D341Med (cell line): ENCODE measurements at regions not wholly inside any gene's neighbourhood (a gene's known extent, or its start where the extent isn't known, plus 50 kb on each side); places are given as distances from the start of the nearest gene placed in this dataset.
"Not testable (repeated sequence)": the region's sequence is repeated elsewhere in the genome, so short reads cannot be mapped to it uniquely, and the experiment has no call there.

ENCODE experiments used
- DNase-seq: peaks from one replicate; pipeline ENCODE4 v3.0.0; 2012; ENCODE audit warnings: low spot score

DNA sequence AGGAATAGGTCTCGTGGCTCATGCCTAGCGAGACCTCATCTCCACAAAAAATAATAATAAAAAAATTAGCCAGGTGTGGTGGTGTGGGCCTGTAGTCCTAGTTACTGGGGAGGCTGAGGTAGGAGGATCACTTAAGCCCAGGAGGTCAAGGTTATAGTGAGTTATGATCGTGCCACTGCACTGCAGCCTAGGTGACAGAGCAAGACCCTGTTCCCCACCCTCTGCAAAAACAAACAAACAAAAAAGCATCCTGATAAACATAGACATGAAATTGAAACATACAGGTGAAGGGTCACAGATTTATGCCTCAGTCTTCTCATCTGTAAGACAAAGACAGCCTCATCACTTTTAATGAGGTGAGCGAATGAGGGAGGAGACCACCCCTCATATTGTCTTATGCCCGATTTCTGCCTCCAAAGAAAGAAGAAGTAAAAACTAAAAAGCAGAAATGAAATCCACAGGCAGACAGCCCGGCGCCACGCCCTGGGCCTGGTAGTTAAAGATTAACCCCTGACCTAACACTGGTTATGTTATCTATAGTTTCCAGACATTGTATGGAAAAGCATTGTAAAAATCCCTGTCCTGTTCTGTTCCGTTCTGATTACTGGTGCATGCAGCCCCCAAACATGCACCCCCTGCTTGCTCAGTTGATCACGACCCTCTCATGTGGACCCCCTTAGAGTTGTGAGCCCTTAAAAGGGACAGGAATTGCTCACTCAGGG lies 138.5 kb downstream of the OR2B2 start:
- DNase-seq: not testable (repeated sequence)

DNA sequence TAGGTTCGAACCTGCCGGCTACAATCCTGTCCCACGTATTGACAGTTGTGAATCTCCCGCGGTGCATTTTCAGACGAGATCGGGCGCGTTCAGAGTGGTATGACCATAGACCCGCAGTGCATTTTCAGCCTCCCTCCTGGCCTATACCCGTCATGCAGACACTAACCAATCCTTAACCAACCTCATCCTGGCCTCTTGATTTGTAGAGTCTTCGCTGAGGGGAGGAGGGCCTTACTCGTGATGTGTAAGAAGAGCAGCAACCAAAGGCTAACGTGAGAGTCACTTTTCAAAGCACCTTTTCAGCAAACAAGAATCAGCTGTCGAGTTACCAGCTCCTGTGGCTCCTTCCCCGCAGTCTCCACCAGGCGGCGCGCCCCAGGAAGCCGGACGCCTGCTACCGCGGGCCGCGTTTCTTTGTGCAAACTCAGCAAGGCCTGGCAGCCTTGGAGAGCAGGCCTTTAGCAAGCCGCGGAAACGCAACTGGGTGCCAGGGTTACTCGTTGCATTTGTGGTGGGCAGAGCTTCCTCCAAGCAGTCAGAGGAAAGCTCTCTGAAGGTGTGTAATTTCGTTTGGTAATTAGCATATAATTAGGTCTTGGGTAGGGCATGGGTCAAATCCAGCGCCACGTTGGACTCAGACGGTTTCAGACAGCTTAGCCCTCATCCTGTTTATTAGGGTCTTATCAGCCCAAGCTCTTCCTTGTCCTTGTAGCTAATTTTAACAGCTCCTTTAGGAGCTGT lies 139.8 kb downstream of the OR2B2 start:
- DNase-seq: peak; percentile 90

DNA sequence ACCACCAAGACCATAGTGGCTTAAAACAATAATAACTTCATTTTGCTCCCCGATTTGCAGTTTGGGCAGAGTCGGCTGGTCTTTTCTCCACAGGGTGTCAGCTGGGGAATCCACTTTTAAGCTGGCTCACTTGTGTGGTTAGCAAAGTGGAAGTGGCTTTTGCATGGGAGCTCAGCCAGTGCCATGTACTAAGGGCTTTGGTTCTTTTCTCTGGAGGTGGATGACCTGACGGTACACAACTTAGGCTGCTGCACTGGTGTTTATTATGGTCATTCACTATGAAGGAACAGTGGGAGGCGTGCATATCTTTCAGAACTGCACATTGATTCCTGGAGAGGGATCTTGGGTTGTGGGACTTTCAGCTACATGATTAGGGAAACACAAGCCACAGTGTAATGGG lies 141.0 kb downstream of the OR2B2 start:
- no peak for DNase-seq

DNA sequence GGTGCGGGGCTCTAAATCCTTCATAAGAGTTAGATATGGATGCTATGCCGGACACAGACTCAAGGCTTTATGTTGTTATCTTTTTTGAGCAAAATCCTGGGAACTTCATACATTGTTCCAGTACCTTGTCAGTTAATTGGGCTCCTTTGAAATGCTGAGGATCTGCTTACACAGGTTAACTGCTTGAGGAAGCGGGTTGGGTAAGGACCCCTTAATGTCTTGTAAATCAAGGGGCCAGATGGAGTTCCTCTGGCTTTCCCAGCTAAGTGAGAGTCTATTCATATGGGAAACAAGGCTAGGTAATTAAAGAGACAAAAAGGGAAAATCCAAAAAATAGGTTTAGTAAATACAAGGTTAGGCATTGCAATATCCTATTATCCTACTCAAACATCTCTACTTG lies 141.5 kb downstream of the OR2B2 start:
- DNase-seq: no peak

DNA sequence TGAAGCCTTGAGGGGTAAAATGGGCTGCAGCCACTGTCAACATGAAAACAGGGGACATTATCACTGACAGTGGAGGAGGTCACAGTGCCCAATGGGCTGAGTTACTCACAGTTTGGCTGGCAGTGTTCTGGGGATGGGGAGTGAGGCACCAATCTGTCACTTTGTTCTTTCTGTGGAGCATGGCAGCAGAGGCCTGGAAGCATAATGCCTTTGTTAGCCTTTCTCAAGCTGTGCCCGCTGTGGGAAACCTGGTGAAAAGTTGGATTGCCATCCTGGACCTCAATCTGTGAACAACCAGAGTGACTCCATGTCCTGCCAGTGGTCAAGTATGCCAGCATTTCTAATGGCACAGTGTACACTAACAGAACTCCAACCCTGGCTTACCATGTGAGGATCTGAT lies 143.6 kb downstream of the OR2B2 start:
- DNase-seq: no peak

DNA sequence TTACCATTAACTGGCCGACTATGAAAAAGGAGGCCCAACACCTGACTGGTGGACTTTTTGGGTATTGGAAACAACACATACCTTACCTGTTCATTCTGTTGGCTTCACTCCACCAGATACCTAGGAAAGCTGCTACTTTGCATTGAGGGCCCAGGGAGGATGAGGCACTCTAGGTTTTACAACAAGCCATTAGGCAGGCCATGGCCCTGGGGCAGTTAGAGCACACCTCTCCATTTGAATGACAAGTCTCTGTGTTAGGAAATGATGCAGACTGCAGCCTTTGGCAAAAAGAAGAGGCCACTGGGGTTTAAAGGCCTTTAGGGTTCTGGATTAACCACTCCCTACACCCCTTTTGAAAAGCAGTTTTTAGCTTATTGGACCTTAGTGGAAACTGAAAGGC lies 144.3 kb downstream of the OR2B2 start:
- DNase-seq: no peak

DNA sequence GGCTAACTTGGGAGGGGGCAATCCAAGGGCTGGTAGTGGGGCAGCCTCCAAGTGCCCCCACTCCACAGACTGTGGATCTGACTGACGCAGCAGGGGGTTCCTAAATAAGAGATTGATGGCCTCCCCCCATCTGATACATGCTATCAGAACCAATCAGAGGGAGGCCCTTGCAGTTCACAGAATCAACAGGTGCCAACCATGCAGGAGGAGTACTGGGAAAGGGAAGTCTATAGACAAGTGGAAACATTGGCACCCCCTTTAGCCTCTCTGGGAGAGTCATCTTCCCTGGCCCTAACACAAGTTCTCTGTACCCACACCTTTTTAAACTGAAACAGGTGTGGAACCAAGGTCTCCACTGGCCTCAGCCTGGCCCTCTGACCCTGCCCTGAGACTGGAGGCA lies 145.8 kb downstream of the OR2B2 start:
- DNase-seq: no peak

DNA sequence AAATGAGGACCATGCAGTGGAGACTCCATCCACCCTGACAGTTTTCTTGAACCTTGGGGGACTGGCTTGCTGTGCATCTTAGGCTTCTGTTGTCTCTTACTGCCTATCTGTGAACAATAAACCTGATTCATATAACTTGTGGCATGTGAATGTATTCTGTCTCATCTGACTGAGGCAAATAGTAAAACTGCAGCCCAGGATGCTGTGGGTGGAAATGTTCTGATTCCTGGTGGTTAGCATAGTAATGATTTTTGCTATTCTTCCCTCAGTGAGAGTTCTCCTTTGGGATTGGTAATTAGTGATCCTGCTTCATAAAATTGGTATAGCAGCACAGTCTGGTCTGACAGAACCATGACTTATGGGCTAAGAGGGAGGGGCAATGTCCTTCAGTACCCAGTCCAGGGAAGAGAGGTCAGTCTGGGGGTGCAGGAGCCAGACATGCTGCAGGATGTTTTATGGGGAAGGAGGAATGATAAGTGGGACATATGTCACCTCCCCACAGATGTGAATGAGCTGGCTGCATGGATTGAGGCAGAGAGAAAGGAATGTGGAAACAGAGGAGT lies 147.1 kb downstream of the OR2B2 start:
- DNase-seq: no peak

DNA sequence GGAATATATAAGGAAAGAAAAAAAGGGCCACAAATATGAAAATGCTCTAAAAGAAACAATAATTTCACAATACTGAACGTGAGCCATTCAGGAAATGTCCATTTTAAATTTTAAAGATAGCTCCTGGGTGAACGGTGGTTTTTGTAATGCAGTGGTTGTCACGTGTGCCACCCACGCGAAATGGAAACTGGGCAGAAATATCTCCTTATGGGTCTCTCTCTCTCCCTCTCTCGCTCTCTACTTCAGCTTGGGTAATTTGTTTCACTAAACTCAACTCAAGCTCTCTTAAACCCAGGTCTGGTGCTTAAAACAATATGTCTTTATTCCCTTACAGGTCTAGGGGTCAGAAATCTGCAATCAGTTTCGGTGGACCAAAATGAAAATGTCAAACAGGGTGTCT lies 150.8 kb downstream of the OR2B2 start:
- no peak for DNase-seq

DNA sequence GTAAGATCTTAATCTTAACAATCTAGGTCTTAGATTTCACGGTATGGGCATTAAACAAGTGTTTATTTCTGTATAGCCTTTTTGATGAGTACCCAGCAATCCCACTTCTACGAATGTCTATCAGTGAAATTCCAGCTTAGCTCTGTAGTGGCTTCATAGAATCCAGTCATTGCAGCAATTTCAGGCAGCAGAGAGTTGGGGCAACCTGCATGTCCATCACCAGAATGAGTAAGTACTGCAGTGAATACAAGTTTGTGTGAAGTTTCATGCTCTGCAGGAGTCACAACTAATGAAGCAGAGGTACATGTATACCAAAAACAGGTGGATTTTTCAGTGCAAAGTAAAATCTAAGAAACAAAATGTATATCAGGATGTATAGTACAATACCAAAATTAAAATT lies 151.7 kb downstream of the OR2B2 start:
- DNase-seq: no peak

DNA sequence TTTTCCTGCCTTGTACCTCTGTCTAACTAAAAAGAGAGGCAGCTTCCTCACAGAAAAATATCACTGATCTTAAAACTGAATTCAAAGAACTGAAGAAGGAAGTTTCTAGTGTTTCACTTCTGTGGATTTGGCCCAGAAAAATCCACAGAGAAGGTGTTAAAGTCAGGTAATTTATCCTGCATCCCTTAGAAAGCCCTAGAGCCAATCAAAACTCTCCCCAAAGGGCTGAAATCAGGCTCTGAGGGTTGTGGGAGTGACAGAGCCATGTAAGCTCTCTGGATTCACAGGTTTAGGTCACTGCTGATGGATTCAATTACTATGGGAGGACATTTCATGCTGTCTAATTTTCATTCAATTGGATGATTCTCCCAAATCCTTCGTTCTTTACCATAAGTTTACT lies 152.3 kb downstream of the OR2B2 start:
- no peak for DNase-seq

DNA sequence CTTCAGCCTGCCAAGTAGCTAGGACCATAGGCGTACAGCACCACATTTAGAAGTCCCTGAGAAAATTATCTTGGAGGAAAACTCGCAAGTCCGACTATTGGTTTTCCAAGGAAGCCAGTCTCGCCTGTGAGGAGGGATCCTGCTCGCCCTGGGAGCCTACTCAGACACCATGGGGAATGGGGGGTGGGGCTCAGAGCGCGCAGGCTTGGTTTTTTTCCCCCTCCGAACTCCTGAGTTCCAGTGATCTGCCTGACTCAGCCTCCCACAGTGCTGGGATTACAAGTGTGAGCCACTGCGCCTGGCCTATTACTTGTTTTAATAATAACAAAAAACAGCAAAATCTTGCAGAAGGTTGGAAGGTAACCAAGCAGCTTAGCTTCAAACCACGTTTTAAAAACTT lies 153.7 kb downstream of the OR2B2 start:
- no peak for DNase-seq

DNA sequence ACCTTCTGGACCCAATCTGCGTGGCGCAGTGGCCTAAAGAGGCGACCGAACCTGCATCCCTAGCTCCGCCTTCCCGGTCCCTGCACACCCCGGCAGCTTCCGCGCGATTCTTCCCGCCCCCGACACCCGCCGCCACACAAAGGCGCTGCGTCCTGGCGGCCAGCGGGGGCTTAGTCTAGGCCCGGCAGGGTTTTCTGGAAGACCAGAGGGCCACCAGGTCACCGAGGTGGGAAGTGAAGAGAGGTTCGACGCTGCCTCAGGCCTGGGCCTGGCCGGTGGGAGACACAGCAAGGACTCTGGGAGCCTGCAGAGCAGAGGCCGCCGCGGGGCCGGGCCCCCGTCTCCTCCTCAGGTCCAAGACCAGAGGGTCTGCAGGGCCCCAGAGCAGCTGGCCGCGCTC lies 154.9 kb downstream of the OR2B2 start:
- DNase-seq: no peak

DNA sequence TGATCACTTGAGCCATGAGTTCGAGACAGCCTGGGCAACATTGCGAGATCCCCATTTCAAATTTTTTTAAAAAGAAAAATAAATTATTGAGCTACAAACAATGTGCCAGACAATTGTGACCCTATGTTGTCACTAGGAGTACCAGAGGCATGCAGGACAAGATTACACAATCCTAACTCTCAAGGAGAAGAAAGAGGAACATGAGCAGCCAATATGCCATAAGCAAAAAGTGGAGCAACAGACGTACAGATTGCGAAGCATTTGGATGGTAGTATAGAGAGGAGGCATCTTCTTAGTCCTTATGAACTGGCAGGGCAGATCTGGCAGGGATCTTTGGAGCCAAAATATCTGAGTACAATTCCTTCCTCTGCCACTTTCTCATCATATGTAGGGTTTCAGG lies 156.4 kb downstream of the OR2B2 start:
- no peak for DNase-seq

DNA sequence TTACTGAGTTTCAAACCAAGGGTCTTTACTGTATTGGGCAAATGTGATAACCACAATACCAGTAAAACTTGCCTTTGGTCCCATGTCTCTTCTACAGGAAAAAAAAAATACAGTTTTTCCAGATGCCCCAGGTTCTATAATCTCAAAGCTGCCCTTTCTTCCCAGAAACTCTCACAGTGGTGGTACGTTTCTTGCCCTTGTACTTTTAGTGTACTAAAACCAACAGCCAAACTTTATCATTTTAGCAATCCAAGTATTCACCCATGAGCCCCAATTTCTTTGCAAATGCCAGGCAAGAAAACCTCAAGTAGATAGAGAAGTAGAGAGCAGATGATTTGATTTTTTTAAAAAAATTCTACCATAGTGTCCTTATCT lies 157.8 kb downstream of the OR2B2 start:
- DNase-seq: no peak

DNA sequence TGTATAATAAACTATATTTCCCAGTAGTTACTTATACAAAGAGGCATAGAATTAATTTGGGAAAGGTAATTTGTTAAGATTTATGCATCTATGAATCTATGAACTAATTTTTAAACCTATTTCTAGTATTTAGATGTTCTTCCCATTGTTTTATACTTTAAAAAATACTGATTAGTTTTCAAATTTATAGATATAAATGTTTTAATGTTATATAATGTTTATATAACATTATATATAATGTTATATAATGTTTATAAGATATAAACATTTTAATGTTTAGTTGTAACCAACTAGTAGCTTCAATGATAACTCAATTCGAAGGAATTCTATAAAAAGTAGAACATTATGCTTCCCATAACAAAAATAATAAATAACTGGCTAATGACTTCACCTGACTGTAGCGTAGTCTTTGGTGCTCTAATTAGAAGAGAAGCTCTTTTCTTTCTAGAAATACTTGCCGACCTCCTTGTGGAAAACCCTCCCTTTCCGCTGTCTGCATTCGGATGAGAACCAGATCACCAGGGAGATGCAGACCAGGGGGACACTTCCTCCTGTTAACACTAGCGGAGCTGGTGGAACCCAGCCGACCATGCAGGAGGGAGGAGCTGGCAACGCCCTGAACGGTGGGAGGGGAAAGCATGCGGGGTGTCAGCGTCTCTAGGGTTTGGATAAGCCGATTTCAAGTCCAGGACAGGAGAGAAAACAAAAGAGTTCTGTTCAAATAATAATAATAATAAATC lies 158.4 kb downstream of the OR2B2 start:
- DNase-seq: peak; percentile 89

DNA sequence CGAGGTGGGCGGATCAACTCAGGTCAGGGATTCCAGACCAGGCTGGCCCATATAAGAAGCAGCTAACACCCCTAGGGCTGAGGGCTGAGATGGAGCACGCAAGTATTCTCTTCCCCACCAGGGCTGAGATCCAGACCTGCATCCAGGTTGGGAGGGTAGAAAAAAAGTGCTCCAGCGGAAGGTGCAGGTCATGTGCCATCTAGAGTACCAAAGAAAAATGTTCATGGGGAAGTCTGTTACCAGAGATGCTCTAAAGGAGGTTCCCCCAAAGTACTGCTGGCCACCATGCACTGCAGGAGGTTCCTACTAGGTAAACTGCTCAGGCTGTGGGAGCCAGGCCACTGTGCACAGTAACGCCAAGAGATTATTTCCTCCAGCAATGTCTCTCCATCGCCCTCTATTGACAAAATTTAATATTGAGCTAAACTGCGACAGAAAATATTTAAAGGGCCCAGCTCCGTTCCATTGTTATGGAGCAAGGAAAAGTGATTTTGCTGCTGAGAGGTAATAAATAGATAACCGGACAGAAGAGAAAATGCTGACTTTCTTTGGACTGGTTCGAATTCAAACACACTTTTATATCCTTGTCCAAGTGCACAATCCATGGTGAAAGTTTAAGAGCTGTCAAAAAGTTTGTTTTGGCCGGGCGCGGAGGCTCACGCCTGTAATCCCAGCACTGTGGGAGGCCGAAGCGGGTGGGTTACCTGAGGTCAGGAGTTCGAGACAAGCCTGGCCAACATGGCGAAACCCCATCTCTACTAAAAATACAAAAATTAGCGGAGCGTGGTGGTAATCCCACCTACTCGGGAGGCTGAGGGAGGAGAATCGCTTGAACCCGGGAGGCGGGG lies 159.9 kb downstream of the OR2B2 start:
- peak; percentile 71 for DNase-seq

DNA sequence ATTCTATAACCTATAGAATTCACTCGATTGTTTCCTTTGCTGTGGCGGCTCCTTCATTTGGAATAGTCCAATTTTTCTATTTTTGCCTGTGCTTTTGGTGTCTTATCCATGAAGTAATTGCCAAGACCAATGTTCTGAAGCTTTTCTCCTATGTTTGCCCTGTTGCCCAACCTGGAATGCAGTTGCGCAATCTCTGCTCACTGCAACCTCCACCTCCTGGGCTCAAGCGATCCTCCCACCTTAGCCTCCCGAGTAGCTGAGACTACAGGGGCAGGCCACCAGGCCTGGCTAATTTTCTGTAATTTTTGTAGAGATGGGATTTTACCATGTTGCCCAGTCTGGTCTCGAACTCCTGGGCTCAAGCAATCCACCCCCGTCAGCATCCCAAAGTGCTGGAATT lies 163.5 kb downstream of the OR2B2 start:
- no peak for DNase-seq

DNA sequence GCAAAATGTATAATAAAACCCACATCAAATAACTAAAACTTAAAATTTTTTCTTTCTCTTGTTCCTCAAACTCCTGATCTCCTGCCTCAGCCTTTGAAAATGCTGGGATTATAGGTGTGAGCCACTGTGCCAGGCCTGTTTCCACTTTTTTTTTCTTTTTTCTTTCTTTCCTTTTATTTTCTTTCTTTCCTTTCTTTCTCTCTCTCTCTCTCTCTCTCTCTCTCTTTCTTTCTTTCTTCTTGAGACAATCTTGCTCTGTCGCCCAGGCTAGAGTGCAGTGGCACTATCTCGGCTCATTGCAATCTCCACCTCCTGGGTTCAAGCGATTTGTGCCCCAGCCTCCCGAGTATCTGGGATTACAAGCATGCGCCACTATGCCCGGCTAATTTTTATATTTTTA lies 164.6 kb downstream of the OR2B2 start:
- DNase-seq: no peak

DNA sequence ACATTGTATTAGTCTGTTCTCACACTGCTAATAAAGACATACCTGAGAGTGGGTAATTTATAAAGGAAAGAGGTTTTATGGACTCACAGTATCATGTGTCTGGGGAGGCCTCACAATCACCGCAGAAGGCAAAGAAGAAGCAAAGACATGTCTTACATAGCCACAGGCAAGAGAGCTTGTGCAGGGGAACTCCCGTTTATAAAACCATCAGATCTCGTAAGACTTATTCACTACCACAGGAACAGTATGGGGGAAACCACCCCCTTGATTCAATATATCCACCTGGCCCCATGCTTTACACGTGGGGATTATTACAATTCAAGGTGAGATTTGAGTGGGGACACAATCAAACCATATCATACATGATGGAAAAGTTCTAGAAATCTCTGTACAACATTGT lies 165.3 kb downstream of the OR2B2 start:
- DNase-seq: not testable (repeated sequence)

DNA sequence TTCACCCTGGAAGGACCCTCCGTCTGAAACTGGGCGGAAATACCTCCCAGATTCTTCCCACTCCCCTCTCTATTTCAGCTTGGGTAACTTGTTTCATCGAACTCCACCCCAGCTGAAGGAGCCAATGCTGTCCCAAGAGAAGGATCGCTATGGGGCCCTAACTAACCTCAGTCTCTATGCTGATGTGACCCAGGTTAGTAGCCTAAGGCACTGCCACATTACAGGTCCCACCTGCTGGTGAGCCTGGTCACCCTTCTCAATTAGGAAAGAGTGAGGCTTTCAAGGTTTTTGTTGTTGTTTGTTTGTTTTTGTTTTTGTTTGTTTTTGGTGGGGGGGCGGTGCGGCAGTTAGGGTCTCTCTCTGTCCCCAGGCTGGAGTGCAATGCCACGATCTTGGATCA lies 168.4 kb downstream of the OR2B2 start:
- no peak for DNase-seq
